SU-DHL-6 (cell line): ENCODE measurements at regions not wholly inside any gene's neighbourhood (a gene's known extent, or its start where the extent isn't known, plus 50 kb on each side); places are given as distances from the start of the nearest gene placed in this dataset.

Source experiments
- H2AFZ ChIP-seq: fragments of 200-600 bp; sonication (generic); 2 replicates; pipeline ENCODE4 v1.6.1; 2014; ENCODE audit warnings: low read depth, mild to moderate bottlenecking, moderate library complexity, mixed read lengths, antibody characterized with exemption, low read length; ENCODE audit not compliant: severe bottlenecking
- H3F3A ChIP-seq: fragments of 200-600 bp; shearing (Covaris generic); 2 replicates; pipeline ENCODE4 v1.6.0; 2016; ENCODE audit warnings: antibody characterized with exemption, mild to moderate bottlenecking; ENCODE audit not compliant: insufficient read depth
- H3K27ac ChIP-seq: fragments of 200-600 bp; sonication (generic); 2 replicates; pipeline ENCODE4 v1.5.1; 2016; ENCODE audit warnings: low read depth, mild to moderate bottlenecking, low read length, moderate library complexity, mixed read lengths
- H3K27me3 ChIP-seq: fragments of 200-600 bp; sonication (generic), shearing (Covaris generic); 2 replicates; pipeline ENCODE4 v1.6.0; 2014; ENCODE audit warnings: mild to moderate bottlenecking, low read length
- H3K36me3 ChIP-seq: fragments of 200-600 bp; sonication (generic); 2 replicates; pipeline ENCODE4 v1.6.1; 2014; ENCODE audit warnings: mild to moderate bottlenecking, low read length, mixed read lengths
- H3K4me2 ChIP-seq: fragments of 300-600, 200-600 bp; shearing (Covaris generic), sonication (generic); 2 replicates; pipeline ENCODE4 v1.6.0; 2014; ENCODE audit warnings: low read length, low read depth, mild to moderate bottlenecking; ENCODE audit not compliant: poor library complexity, severe bottlenecking
- H3K4me3 ChIP-seq: fragments of 200-600 bp; sonication (generic); 2 replicates; pipeline ENCODE4 v1.5.1; 2014; ENCODE audit warnings: antibody characterized with exemption, low read length, mild to moderate bottlenecking, mixed read lengths; ENCODE audit not compliant: insufficient read depth, poor library complexity, severe bottlenecking
- H3K79me2 ChIP-seq: fragments of 200-600 bp; sonication (generic); 2 replicates; pipeline ENCODE4 v1.6.1; 2014; ENCODE audit warnings: mild to moderate bottlenecking, low read length, moderate library complexity; ENCODE audit not compliant: insufficient read depth
- H3K9ac ChIP-seq: fragments of 200-600 bp; sonication (generic); 2 replicates; pipeline ENCODE4 v1.7.0; 2014; ENCODE audit warnings: mild to moderate bottlenecking, low read length
- H3K9me2 ChIP-seq: fragments of 200-600 bp; sonication (generic); replicated peaks from 2 replicates; pipeline ENCODE4 v1.6.1; 2014; ENCODE audit warnings: low read length; ENCODE audit not compliant: insufficient read depth
- H3K9me3 ChIP-seq: fragments of 200-600 bp; sonication (generic); 2 replicates; pipeline ENCODE4 v1.6.1; 2014; ENCODE audit warnings: low read length, mixed read lengths; ENCODE audit not compliant: insufficient read depth
- H4K20me1 ChIP-seq: fragments of 200-600 bp; sonication (generic); 2 replicates; pipeline ENCODE4 v1.6.1; 2014; ENCODE audit warnings: low read depth, mild to moderate bottlenecking, antibody characterized with exemption, low read length, moderate library complexity, mixed read lengths
- CTCF ChIP-seq: fragments of 200-600 bp; sonication (generic); IDR thresholded peaks from one replicate; pipeline ENCODE4 v1.5.1; 2017; ENCODE audit warnings: antibody characterized with exemption, mild to moderate bottlenecking, low read length, moderate library complexity; ENCODE audit not compliant: insufficient read depth, poor library complexity, severe bottlenecking
- EZH2phosphoT487 ChIP-seq: fragments of 200-600 bp; sonication (generic), shearing (Covaris generic); conservative IDR thresholded peaks from 2 replicates; pipeline ENCODE4 v1.6.1; 2018; ENCODE audit warnings: mild to moderate bottlenecking, antibody characterized with exemption, low read length, moderate library complexity, mixed read lengths

- no peak for TF ChIP-seq EZH2phosphoT487
- TF ChIP-seq CTCF = no peak
- Histone ChIP-seq H3K79me2 (no peaks in the 10 kb centered on the region), H3K27ac (no peak overlapping the region), H3F3A (no peaks in the 10 kb centered on the region), H4K20me1 (no peaks in the 10 kb centered on the region), H3K4me3 (no peak overlapping the region), H3K36me3 (no peaks in the 10 kb centered on the region), H2AFZ (no peak overlapping the region), H3K27me3 (no peaks in the 10 kb centered on the region), H3K9me2 (no peaks in the 10 kb centered on the region), H3K4me2 (no peak overlapping the region), H3K9me3 (no peaks in the 10 kb centered on the region), H3K9ac (no peak overlapping the region)
These were observed 74.3 kb upstream of the UBL3 start for GRCh38 chr13:29924482-29925350.

GRCh38 chr13:29923554-29924481 is 73.4 kb upstream of the UBL3 start:
- no peaks in the 10 kb centered on the region for H3K27me3 ChIP-seq
- H3K4me3 ChIP-seq = no peak overlapping the region
- H3K9me2 ChIP-seq = no peaks in the 10 kb centered on the region
- H3K79me2 ChIP-seq = no peaks in the 10 kb centered on the region
- no peaks in the 10 kb centered on the region for H4K20me1 ChIP-seq
- no peak overlapping the region for H3K9ac ChIP-seq
- no peaks in the 10 kb centered on the region for H3F3A ChIP-seq
- H3K36me3 ChIP-seq = no peaks in the 10 kb centered on the region
- H3K27ac ChIP-seq = no peak overlapping the region
- TF ChIP-seq EZH2phosphoT487 (no peak), CTCF (peak; percentile 95)
- no peaks in the 10 kb centered on the region for H3K9me3 ChIP-seq
- H2AFZ ChIP-seq = no peak overlapping the region
- H3K4me2 ChIP-seq = no peak overlapping the region

- Histone ChIP-seq H3K36me3 (no peaks in the 10 kb centered on the region), H2AFZ (no peak overlapping the region), H3F3A (no peaks in the 10 kb centered on the region), H4K20me1 (no peaks in the 10 kb centered on the region), H3K27me3 (no peaks in the 10 kb centered on the region), H3K9ac (no peak overlapping the region), H3K79me2 (no peaks in the 10 kb centered on the region), H3K9me2 (no peaks in the 10 kb centered on the region), H3K4me3 (no peak overlapping the region), H3K27ac (no peak overlapping the region), H3K4me2 (no peak overlapping the region), H3K9me3 (no peaks in the 10 kb centered on the region)
- TF ChIP-seq CTCF = no peak
- no peak for TF ChIP-seq EZH2phosphoT487
These were observed 72.5 kb upstream of the UBL3 start for GRCh38 chr13:29922896-29923295.
